HepG2 (cell line): ENCODE measurements at regions not wholly inside any gene's neighbourhood (a gene's known extent, or its start where the extent isn't known, plus 50 kb on each side); places are given as distances from the start of the nearest gene placed in this dataset.

Experiments
- ELF4 ChIP-seq: sonication (generic); formaldehyde crosslinking; IDR thresholded peaks from 2 replicates; pipeline ENCODE4 v1.5.0; 2020; ENCODE audit warnings: missing genetic modification reagents, mild to moderate bottlenecking, moderate library complexity, borderline replicate concordance
- TF ChIP-seq, protein P1 (sequence below): sonication (generic); formaldehyde crosslinking; IDR thresholded peaks from 2 replicates; pipeline ENCODE4 v1.5.1; 2020; ENCODE audit warnings: missing genetic modification reagents, mild to moderate bottlenecking, borderline replicate concordance

DNA sequence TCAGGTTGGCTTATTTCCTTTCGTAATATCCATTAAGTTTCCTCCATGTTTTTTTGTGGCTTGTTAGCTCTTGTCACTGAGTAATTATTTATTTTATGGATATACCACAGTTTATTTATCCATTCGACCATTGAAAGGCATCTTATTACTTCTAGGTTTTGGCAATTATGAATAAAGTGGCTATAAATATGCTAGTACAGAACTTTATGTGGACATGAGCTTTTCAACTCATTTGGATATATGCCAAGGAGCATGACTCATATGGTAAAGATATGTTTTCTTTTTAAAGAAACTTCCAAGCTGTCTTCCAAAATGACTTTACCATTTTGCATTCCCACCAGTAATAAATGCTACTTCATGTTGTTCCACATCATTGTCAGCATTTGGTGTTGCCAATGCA is 803.6 kb downstream of the GLUD2 start:
- TF ChIP-seq ELF4, result no peak
- TF ChIP-seq, protein P1, sequence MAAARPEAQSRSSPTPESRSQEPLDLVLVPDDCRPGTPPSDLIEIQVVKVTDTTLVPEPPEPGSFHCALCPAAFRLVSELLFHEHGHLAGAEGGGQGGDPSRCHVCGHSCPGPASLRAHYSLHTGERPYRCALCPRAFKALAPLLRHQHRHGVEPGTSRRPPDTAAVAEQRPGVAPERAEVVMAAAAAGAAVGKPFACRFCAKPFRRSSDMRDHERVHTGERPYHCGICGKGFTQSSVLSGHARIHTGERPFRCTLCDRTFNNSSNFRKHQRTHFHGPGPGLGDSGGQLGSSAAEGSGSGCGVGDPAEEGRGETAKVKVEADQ (CRISPR knock-in tag), result no peak
